ENCODE measurements at regions not wholly inside any gene's neighbourhood (a gene's known extent, or its start where the extent isn't known, plus 50 kb on each side); places are given as distances from the start of the nearest gene placed in this dataset.

DNA sequence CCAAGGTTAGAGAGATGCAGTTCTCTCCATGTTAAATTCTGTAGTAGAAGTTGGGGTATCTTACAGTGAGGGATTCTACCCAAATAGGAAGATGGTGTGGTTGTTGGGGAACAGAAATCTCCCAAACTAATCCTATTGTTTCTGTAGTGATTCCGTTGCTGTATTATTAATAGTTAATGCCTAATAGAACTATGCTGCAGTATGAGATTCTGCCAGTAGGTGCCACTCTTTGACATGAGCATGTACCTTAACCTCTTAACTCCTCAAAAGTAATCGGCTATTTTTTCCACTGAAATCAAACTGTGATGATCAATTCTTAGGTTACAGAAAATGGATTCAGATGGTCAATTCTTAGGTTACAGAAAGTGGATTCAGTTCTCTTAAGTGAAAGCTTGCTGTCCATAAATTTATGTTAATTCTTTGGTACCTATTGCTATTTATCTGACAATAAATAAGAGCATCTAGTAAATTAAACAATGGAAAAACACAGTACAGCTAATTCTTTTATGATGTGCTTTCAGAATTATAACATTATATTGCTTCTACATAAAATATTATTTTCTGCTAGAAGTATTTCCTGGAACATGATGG lies 97.9 kb upstream of the DLX2 start:
- TF ChIP-seq, protein P1, sequence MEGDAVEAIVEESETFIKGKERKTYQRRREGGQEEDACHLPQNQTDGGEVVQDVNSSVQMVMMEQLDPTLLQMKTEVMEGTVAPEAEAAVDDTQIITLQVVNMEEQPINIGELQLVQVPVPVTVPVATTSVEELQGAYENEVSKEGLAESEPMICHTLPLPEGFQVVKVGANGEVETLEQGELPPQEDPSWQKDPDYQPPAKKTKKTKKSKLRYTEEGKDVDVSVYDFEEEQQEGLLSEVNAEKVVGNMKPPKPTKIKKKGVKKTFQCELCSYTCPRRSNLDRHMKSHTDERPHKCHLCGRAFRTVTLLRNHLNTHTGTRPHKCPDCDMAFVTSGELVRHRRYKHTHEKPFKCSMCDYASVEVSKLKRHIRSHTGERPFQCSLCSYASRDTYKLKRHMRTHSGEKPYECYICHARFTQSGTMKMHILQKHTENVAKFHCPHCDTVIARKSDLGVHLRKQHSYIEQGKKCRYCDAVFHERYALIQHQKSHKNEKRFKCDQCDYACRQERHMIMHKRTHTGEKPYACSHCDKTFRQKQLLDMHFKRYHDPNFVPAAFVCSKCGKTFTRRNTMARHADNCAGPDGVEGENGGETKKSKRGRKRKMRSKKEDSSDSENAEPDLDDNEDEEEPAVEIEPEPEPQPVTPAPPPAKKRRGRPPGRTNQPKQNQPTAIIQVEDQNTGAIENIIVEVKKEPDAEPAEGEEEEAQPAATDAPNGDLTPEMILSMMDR (IDR thresholded peaks at IDR 0.05), result peak; percentile 60
- no peak for TF ChIP-seq EZH2phosphoT487 (IDR thresholded peaks at IDR 0.05)
- H3K27me3 Mint-ChIP-seq (ENCODE audit: insufficient read depth, low read depth), result peaks cover 1% of the 10 kb centered on the region
- H3K4me2 ChIP-seq, result no peak overlapping the region
- H2AFZ ChIP-seq (replicated peaks), result no peak overlapping the region
- DNase-seq (ENCODE audit: low spot score), result peak; percentile 32
- H3K27ac ChIP-seq, result no peak overlapping the region
- no peak overlapping the region for H3K9ac ChIP-seq
- H3K9me3 ChIP-seq (ENCODE audit: low read depth), result no peaks in the 10 kb centered on the region
- H3K36me3 Mint-ChIP-seq, result peaks cover 2% of the 10 kb centered on the region
- no peak overlapping the region for H3K4me3 Mint-ChIP-seq
- no peak overlapping the region for H3K27ac Mint-ChIP-seq
- no peaks in the 10 kb centered on the region for H3K36me3 ChIP-seq
- H3F3A ChIP-seq (ENCODE audit: low read depth), result no peaks in the 10 kb centered on the region
- H3K27me3 ChIP-seq, result no peaks in the 10 kb centered on the region
- peaks cover 4% of the 10 kb centered on the region for H3K4me1 ChIP-seq
- H4K20me1 ChIP-seq (ENCODE audit: low read depth), result no peaks in the 10 kb centered on the region
- no peak overlapping the region for H3K4me3 ChIP-seq
- H3K79me2 ChIP-seq (ENCODE audit: low read depth), result no peaks in the 10 kb centered on the region
- peaks cover 28% of the 10 kb centered on the region for H3K9me3 Mint-ChIP-seq
- no peaks in the 10 kb centered on the region for H3K4me1 Mint-ChIP-seq

DNA sequence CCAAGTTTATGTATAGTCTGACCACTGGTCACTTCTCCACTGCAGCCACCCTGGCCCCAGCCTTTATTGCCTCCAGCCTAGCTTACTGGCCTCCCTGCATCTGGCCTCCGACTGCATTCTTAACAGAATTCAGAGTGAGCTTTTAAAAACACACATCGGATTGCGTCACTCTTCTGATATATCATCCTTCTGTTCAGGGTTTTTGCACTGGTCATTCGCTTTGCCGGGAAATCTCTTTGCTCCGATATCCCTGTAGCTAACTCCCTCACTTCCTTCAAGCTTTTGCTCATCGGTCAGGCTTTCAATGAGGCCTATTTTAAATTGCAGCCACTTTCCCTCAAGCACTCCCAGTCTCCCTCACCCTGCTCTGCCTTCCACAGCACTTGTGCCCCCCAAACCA lies 101.6 kb upstream of the DLX2 start:
- peaks cover 12% of the 10 kb centered on the region for H3K9me3 Mint-ChIP-seq
- no peak for DNase-seq (ENCODE audit: low spot score)
- peaks cover 5% of the 10 kb centered on the region for H3K27me3 Mint-ChIP-seq (ENCODE audit: insufficient read depth, low read depth)
- H3K36me3 Mint-ChIP-seq, result no peaks in the 10 kb centered on the region
- no peak overlapping the region for H3K27ac Mint-ChIP-seq
- Histone ChIP-seq H2AFZ (replicated peaks) (peak overlapping the region; percentile 64), H3K9ac (no peak overlapping the region), H3F3A (ENCODE audit: low read depth) (no peaks in the 10 kb centered on the region), H3K27ac (no peak overlapping the region), H3K4me3 (no peak overlapping the region), H3K4me1 (peaks cover 4% of the 10 kb centered on the region), H4K20me1 (ENCODE audit: low read depth) (no peaks in the 10 kb centered on the region), H3K9me3 (ENCODE audit: low read depth) (no peaks in the 10 kb centered on the region), H3K4me2 (no peak overlapping the region), H3K79me2 (ENCODE audit: low read depth) (no peaks in the 10 kb centered on the region), H3K27me3 (no peaks in the 10 kb centered on the region), H3K36me3 (no peaks in the 10 kb centered on the region)
- no peak overlapping the region for H3K4me3 Mint-ChIP-seq
- H3K4me1 Mint-ChIP-seq, result peaks cover 4% of the 10 kb centered on the region
- no peak for TF ChIP-seq EZH2 (IDR thresholded peaks at IDR 0.05)
- TF ChIP-seq EZH2phosphoT487 (IDR thresholded peaks at IDR 0.05), result no peak
- TF ChIP-seq, protein P1 (IDR thresholded peaks at IDR 0.05), result no peak

DNA sequence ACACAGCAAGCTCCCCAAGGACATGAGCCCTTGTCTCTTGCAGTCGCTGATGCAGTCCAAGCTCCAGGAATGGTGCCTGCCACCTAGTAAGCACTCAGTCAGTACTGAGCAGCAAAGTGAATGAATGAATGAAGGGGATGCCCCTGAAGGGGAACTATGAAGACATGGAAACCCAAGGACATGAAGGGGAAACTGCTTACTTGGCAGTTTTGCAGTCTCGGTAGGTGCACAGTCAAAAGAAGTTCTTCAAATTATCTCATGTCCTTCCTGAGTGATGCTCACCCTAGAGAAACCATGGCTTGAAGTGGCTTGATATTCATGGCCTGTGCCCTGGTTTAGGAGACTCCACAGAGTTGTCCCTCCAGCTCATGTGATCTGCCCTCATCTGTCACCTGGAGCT lies 102.1 kb upstream of the DLX2 start:
- Histone ChIP-seq H3K36me3 (no peaks in the 10 kb centered on the region), H3K79me2 (ENCODE audit: low read depth) (no peaks in the 10 kb centered on the region), H3F3A (ENCODE audit: low read depth) (no peaks in the 10 kb centered on the region), H3K27ac (no peak overlapping the region), H3K4me3 (no peak overlapping the region), H3K4me2 (no peak overlapping the region), H3K27me3 (no peaks in the 10 kb centered on the region), H3K9me3 (ENCODE audit: low read depth) (no peaks in the 10 kb centered on the region), H3K9ac (no peak overlapping the region), H3K4me1 (peaks cover 4% of the 10 kb centered on the region), H4K20me1 (ENCODE audit: low read depth) (no peaks in the 10 kb centered on the region), H2AFZ (replicated peaks) (peak overlapping the region; percentile 64)
- Mint-ChIP-seq H3K4me1 (peaks cover 6% of the 10 kb centered on the region), H3K27ac (no peak overlapping the region), H3K4me3 (no peak overlapping the region), H3K27me3 (ENCODE audit: insufficient read depth, low read depth) (peaks cover 5% of the 10 kb centered on the region), H3K9me3 (peaks cover 11% of the 10 kb centered on the region), H3K36me3 (no peaks in the 10 kb centered on the region)
- TF ChIP-seq EZH2phosphoT487 (IDR thresholded peaks at IDR 0.05) (no peak), EZH2 (IDR thresholded peaks at IDR 0.05) (no peak)
- TF ChIP-seq, protein P1 (IDR thresholded peaks at IDR 0.05), result no peak
- DNase-seq (ENCODE audit: low spot score), result no peak

Measured in neural progenitor cell (in vitro differentiated cells).